Liver (tissue), 8 donors: ENCODE measurements at regions not wholly inside any gene's neighbourhood (a gene's known extent, or its start where the extent isn't known, plus 50 kb on each side); places are given as distances from the start of the nearest gene placed in this dataset.

Source experiments
- DNase-seq: peaks from one replicate; pipeline ENCODE4 v3.0.0-alpha.2; 2017; ENCODE audit warnings: low spot score
- H3K27ac ChIP-seq, 2 donors: one replicate each; pipeline ENCODE4 v1.7.0; 2013; ENCODE audit warnings: inconsistent platforms in 2 of 2, low read length in 2 of 2, control low read depth in 1 of 2, low read depth in 1 of 2, mild to moderate bottlenecking in 1 of 2
- H3K27me3 ChIP-seq, 4 donors: one replicate each; pipeline versions ENCODE4 v1.6.1 to v1.7.0; 2013; ENCODE audit warnings: low read length in 3 of 4, inconsistent platforms in 1 of 4, mild to moderate bottlenecking in 1 of 4, moderate library complexity in 1 of 4; ENCODE audit not compliant: control insufficient read depth in 4 of 4, insufficient read depth in 4 of 4
- H3K36me3 ChIP-seq, 4 donors: one replicate each; pipeline versions ENCODE4 v1.6.1 to v1.7.0; 2013; ENCODE audit warnings: low read length in 3 of 4, mild to moderate bottlenecking in 3 of 4, low read depth in 1 of 4, moderate library complexity in 1 of 4; ENCODE audit not compliant: control insufficient read depth in 4 of 4, insufficient read depth in 3 of 4
- H3K4me1 ChIP-seq, 4 donors: one replicate each; pipeline versions ENCODE4 v1.6.1 to v1.7.0; 2013; ENCODE audit warnings: low read length in 3 of 4, mild to moderate bottlenecking in 3 of 4, moderate library complexity in 1 of 4; ENCODE audit not compliant: control insufficient read depth in 4 of 4, insufficient read depth in 4 of 4
- H3K4me3 ChIP-seq, 3 donors: one replicate each; pipeline versions ENCODE4 v1.6.1 to v1.7.0; 2013; ENCODE audit warnings: low read length in 3 of 3, control low read depth in 1 of 3, low read depth in 1 of 3, mild to moderate bottlenecking in 1 of 3
- H3K9ac ChIP-seq, 2 donors: one replicate each; pipeline ENCODE4 v1.7.0; 2013; ENCODE audit warnings: low read length in 2 of 2, mild to moderate bottlenecking in 2 of 2, moderate library complexity in 2 of 2, control low read depth in 1 of 2, low read depth in 1 of 2
- H3K9me3 ChIP-seq, 4 donors: one replicate each; pipeline versions ENCODE4 v1.6.1 to v1.7.0; 2013; ENCODE audit warnings: low read length in 3 of 4; ENCODE audit not compliant: control insufficient read depth in 4 of 4
- ATF3 ChIP-seq: IDR thresholded peaks from 2 replicates; pipeline ENCODE4 v1.6.1; 2016; ENCODE audit warnings: antibody characterized with exemption
- CTCF ChIP-seq: fragments of 150-350 bp; IDR thresholded peaks from 2 replicates; pipeline ENCODE4 v1.5.1; 2017; ENCODE audit warnings: improper control_type of control experiment, low read depth, low read length; ENCODE audit not compliant: missing input control
- EGR1 ChIP-seq, 2 donors: IDR thresholded peaks; 2 replicates each; pipeline ENCODE4 v1.6.1; 2016 to 2018; ENCODE audit warnings: antibody characterized with exemption in 2 of 2, low read depth in 2 of 2
- FOXA1 ChIP-seq: IDR thresholded peaks from 2 replicates; pipeline ENCODE4 v1.6.1; 2016; ENCODE audit warnings: antibody characterized with exemption
- FOXA2 ChIP-seq: IDR thresholded peaks from 2 replicates; pipeline ENCODE4 v1.6.1; 2016; ENCODE audit warnings: antibody characterized with exemption
- GABPA ChIP-seq, 2 donors: IDR thresholded peaks in 1 of 2; conservative IDR thresholded peaks in 1 of 2; 2 replicates each; pipeline ENCODE4 v1.6.1; 2016; ENCODE audit warnings: antibody characterized with exemption in 2 of 2, mild to moderate bottlenecking in 1 of 2, moderate library complexity in 1 of 2
- HNF4A ChIP-seq, 2 donors: conservative IDR thresholded peaks; 2 replicates each; pipeline ENCODE4 v1.6.1; 2016; ENCODE audit warnings: antibody characterized with exemption in 2 of 2, mild to moderate bottlenecking in 2 of 2
- HNF4G ChIP-seq: IDR thresholded peaks from 2 replicates; pipeline ENCODE4 v1.6.1; 2016; ENCODE audit warnings: antibody characterized with exemption
- JUND ChIP-seq, 2 donors: IDR thresholded peaks; 2 replicates each; pipeline ENCODE4 v1.6.1; 2016; ENCODE audit warnings: antibody characterized with exemption in 2 of 2
- MAX ChIP-seq: IDR thresholded peaks from 2 replicates; pipeline ENCODE4 v1.6.1; 2016; ENCODE audit warnings: antibody characterized with exemption
- NR2F2 ChIP-seq: IDR thresholded peaks from 2 replicates; pipeline ENCODE4 v1.6.1; 2016; ENCODE audit warnings: antibody characterized with exemption
- RAD21 ChIP-seq, 2 donors: IDR thresholded peaks; 2 replicates each; pipeline ENCODE4 v1.6.1; 2016; ENCODE audit warnings: antibody characterized with exemption in 2 of 2, mild to moderate bottlenecking in 2 of 2
- REST ChIP-seq: IDR thresholded peaks from 2 replicates; pipeline ENCODE4 v1.6.1; 2016; ENCODE audit warnings: antibody characterized with exemption, mild to moderate bottlenecking
- RXRA ChIP-seq, 2 donors: IDR thresholded peaks; 2 replicates each; pipeline ENCODE4 v1.6.1; 2017 to 2018; ENCODE audit warnings: antibody characterized with exemption in 2 of 2, mild to moderate bottlenecking in 1 of 2
- SP1 ChIP-seq: IDR thresholded peaks from 2 replicates; pipeline ENCODE4 v1.6.1; 2018; ENCODE audit warnings: antibody characterized with exemption, mild to moderate bottlenecking
- TAF1 ChIP-seq: conservative IDR thresholded peaks from 2 replicates; pipeline ENCODE4 v1.6.1; 2016; ENCODE audit warnings: antibody characterized with exemption, mild to moderate bottlenecking
- YY1 ChIP-seq: IDR thresholded peaks from 2 replicates; pipeline ENCODE4 v1.6.1; 2016; ENCODE audit warnings: antibody characterized with exemption, mild to moderate bottlenecking
- ZBTB33 ChIP-seq: IDR thresholded peaks from 2 replicates; pipeline ENCODE4 v1.6.1; 2016; ENCODE audit warnings: antibody characterized with exemption
- WGBS: extraction: QIAGEN DNeasy Blood & Tissue Kit; methylation state at CpG from one replicate; pipeline ENCODE4 v1.1.7; 2013; 5-methylcytosine and 5-hydroxymethylcytosine counted together
- donor health status: healthy.
- donor health status: healthy.
- donor health status: healthy.
- donor health status: healthy.
- donor health status: healthy.

- no peak for TF ChIP-seq RXRA (IDR thresholded peaks at IDR 0.05)
- TF ChIP-seq RAD21 (IDR thresholded peaks at IDR 0.05), result no peak
- TF ChIP-seq JUND (IDR thresholded peaks at IDR 0.05), result no peak
Observed at GRCh38 chr1:213914392-213914791, 73.4 kb upstream of the PROX1 start (continued).

- Histone ChIP-seq H3K4me1 (peaks cover 0 to 10% (median 2%) of the 10 kb centered on the region in 4 donors), H3K27ac (peak overlapping the region; percentile 42 to 54), H3K36me3 (no peaks in the 10 kb centered on the region), H3K4me3 (no peak overlapping the region), H3K9ac (no peak overlapping the region), H3K27me3 (no peaks in the 10 kb centered on the region), H3K9me3 (no peaks in the 10 kb centered on the region)
- no peak for DNase-seq
- TF ChIP-seq MAX (peak; percentile 32), SP1 (peak; percentile 61), RXRA (IDR thresholded peaks at IDR 0.05) (peak in 1 of 2 donors; percentile 31), REST (peak; percentile 28), GABPA (IDR thresholded peaks at IDR 0.05 in 1 of 2, conservative IDR thresholded peaks at IDR 0.05 in 1 of 2) (no peak), HNF4G (peak; percentile 66), FOXA1 (no peak), RAD21 (IDR thresholded peaks at IDR 0.05) (peak; percentile 9 to 11), TAF1 (no peak), NR2F2 (no peak), ATF3 (no peak), FOXA2 (no peak), EGR1 (IDR thresholded peaks at IDR 0.05; ENCODE audit: low read depth in 2 of 2) (no peak), ZBTB33 (no peak), YY1 (no peak), CTCF (no peak), JUND (IDR thresholded peaks at IDR 0.05) (peak in 1 of 2 donors; percentile 12), HNF4A (conservative IDR thresholded peaks at IDR 0.05) (peak; percentile 84 to 87)
- WGBS, result 18% methylated on average over 2 of the region's 2 CpGs
Observed at GRCh38 chr1:213921311-213921710, 66.5 kb upstream of the PROX1 start.
